Astrocyte (in vitro differentiated cells and primary cell): ENCODE measurements at regions not wholly inside any gene's neighbourhood (a gene's known extent, or its start where the extent isn't known, plus 50 kb on each side); places are given as distances from the start of the nearest gene placed in this dataset.

Source experiments
- DNase-seq: peaks from one replicate; pipeline ENCODE4 v3.0.0-alpha.2; 2010; ENCODE audit warnings: low read depth
- FAIRE-seq: peaks from 2 replicates; lab custom pipeline; 2011; peaks lifted over from hg19 to GRCh38; lab: Jason Lieb, UNC
- H2AFZ ChIP-seq: 2 replicates; pipeline ENCODE4 v1.6.0; 2012; ENCODE audit warnings: low read depth, low read length, inconsistent platforms
- H3K27ac ChIP-seq: 2 replicates; pipeline ENCODE4 v1.5.1; 2011; ENCODE audit warnings: low read depth, low read length, inconsistent platforms
- H3K27me3 ChIP-seq: 2 replicates; pipeline ENCODE4 v1.6.0; 2011; ENCODE audit warnings: low read length, inconsistent platforms; ENCODE audit not compliant: insufficient read depth
- H3K36me3 ChIP-seq: 2 replicates; pipeline ENCODE4 v1.5.1; 2011; ENCODE audit warnings: low read length, inconsistent platforms; ENCODE audit not compliant: insufficient read depth
- H3K4me1 ChIP-seq: 2 replicates; pipeline ENCODE4 v1.5.1; 2011; ENCODE audit warnings: low read length, inconsistent platforms; ENCODE audit not compliant: insufficient read depth
- H3K4me2 ChIP-seq: 2 replicates; pipeline ENCODE4 v1.6.0; 2012; ENCODE audit warnings: low read length, inconsistent platforms
- H3K4me3 ChIP-seq: 2 replicates; pipeline ENCODE4 v1.5.1; 2011; ENCODE audit warnings: low read depth, mild to moderate bottlenecking, low read length, inconsistent platforms; ENCODE audit not compliant: insufficient read depth
- H3K79me2 ChIP-seq: 2 replicates; pipeline ENCODE4 v1.6.0; 2012; ENCODE audit warnings: mild to moderate bottlenecking, low read length, inconsistent platforms; ENCODE audit not compliant: insufficient read depth
- H3K9ac ChIP-seq: 2 replicates; pipeline ENCODE4 v1.6.0; 2012; ENCODE audit warnings: mild to moderate bottlenecking, low read length, inconsistent platforms
- H3K9me3 ChIP-seq: 2 replicates; pipeline ENCODE4 v1.5.1; 2012; ENCODE audit warnings: low read depth, mild to moderate bottlenecking, low read length, inconsistent platforms; ENCODE audit not compliant: insufficient read depth
- H4K20me1 ChIP-seq: 2 replicates; pipeline ENCODE4 v1.6.0; 2012; ENCODE audit warnings: low read length, inconsistent platforms; ENCODE audit not compliant: insufficient read depth
- H3K27ac Mint-ChIP-seq: one replicate; pipeline ENCODE4 v1.8.0; 2021; ENCODE audit warnings: mild to moderate bottlenecking, mixed read lengths; ENCODE audit not compliant: unreplicated experiment
- H3K27me3 Mint-ChIP-seq: one replicate; pipeline ENCODE4 v1.8.0; 2021; ENCODE audit warnings: low read depth, mixed read lengths; ENCODE audit not compliant: unreplicated experiment
- H3K36me3 Mint-ChIP-seq: one replicate; pipeline ENCODE4 v1.8.0; 2021; ENCODE audit warnings: low read depth, mixed read lengths; ENCODE audit not compliant: unreplicated experiment
- H3K4me1 Mint-ChIP-seq: one replicate; pipeline ENCODE4 v1.8.0; 2021; ENCODE audit warnings: low read depth, mixed read lengths; ENCODE audit not compliant: unreplicated experiment
- H3K4me3 Mint-ChIP-seq: one replicate; pipeline ENCODE4 v1.8.0; 2021; ENCODE audit warnings: mild to moderate bottlenecking, moderate library complexity, mixed read lengths; ENCODE audit not compliant: unreplicated experiment
- H3K9me3 Mint-ChIP-seq: one replicate; pipeline ENCODE4 v1.8.0; 2021; ENCODE audit warnings: mild to moderate bottlenecking, mixed read lengths; ENCODE audit not compliant: unreplicated experiment
- CTCF ChIP-seq: IDR thresholded peaks from 2 replicates; pipeline ENCODE4 v1.5.1; 2011; ENCODE audit warnings: low read depth, mild to moderate bottlenecking, inconsistent platforms, low read length, moderate library complexity; ENCODE audit not compliant: insufficient read depth
- EZH2 ChIP-seq: IDR thresholded peaks from 2 replicates; pipeline ENCODE4 v1.6.1; 2012; ENCODE audit warnings: mild to moderate bottlenecking, low read length, inconsistent platforms; ENCODE audit not compliant: insufficient read depth

GRCh38 chr3:43861635-43862034, 170.9 kb downstream of the ABHD5 start:
- H3K9me3 Mint-ChIP-seq: peaks cover 3% of the 10 kb centered on the region

GRCh38 chr3:43862470-43862869, 171.7 kb downstream of the ABHD5 start:
- Histone ChIP-seq H3K79me2 (no peaks in the 10 kb centered on the region), H3K27me3 (no peaks in the 10 kb centered on the region), H3K4me1 (peaks cover 26% of the 10 kb centered on the region), H3K9me3 (no peaks in the 10 kb centered on the region), H3K27ac (no peak overlapping the region), H2AFZ (no peak overlapping the region), H3K4me2 (no peak overlapping the region), H3K9ac (no peak overlapping the region), H3K36me3 (no peaks in the 10 kb centered on the region), H3K4me3 (no peak overlapping the region), H4K20me1 (no peaks in the 10 kb centered on the region)
- Mint-ChIP-seq H3K36me3 (peaks cover 2% of the 10 kb centered on the region), H3K27ac (no peak overlapping the region), H3K4me1 (peaks cover 39% of the 10 kb centered on the region), H3K9me3 (peaks cover 3% of the 10 kb centered on the region), H3K27me3 (peaks cover 5% of the 10 kb centered on the region), H3K4me3 (no peak overlapping the region)
- DNase-seq (no peak), FAIRE-seq (no peak)
- TF ChIP-seq EZH2 (no peak), CTCF (no peak)

More at GRCh38 chr3:43861635-43862034, 170.9 kb downstream of the ABHD5 start:
- H3K4me3 ChIP-seq: no peak overlapping the region
- H3K79me2 ChIP-seq: no peaks in the 10 kb centered on the region
- H3K9ac ChIP-seq: no peak overlapping the region
- Mint-ChIP-seq H3K4me1 (peaks cover 38% of the 10 kb centered on the region), H3K4me3 (no peak overlapping the region), H3K27me3 (peaks cover 5% of the 10 kb centered on the region), H3K27ac (no peak overlapping the region), H3K36me3 (peaks cover 2% of the 10 kb centered on the region)
- H3K27me3 ChIP-seq: no peaks in the 10 kb centered on the region
- no peaks in the 10 kb centered on the region for H3K36me3 ChIP-seq
- FAIRE-seq (no peak), DNase-seq (no peak)
- H2AFZ ChIP-seq: no peak overlapping the region
- no peak overlapping the region for H3K4me2 ChIP-seq
- no peaks in the 10 kb centered on the region for H4K20me1 ChIP-seq
- TF ChIP-seq EZH2: no peak
- no peak for TF ChIP-seq CTCF
- H3K27ac ChIP-seq: no peak overlapping the region
- peaks cover 22% of the 10 kb centered on the region for H3K4me1 ChIP-seq
- no peaks in the 10 kb centered on the region for H3K9me3 ChIP-seq

GRCh38 chr3:43862992-43863805, 172.5 kb downstream of the ABHD5 start:
- Histone ChIP-seq H3K4me3 (no peak overlapping the region), H3K27ac (no peak overlapping the region), H3K36me3 (no peaks in the 10 kb centered on the region), H3K9me3 (no peaks in the 10 kb centered on the region), H3K4me2 (no peak overlapping the region), H4K20me1 (no peaks in the 10 kb centered on the region), H3K27me3 (no peaks in the 10 kb centered on the region), H3K9ac (no peak overlapping the region), H3K4me1 (peaks cover 24% of the 10 kb centered on the region), H2AFZ (no peak overlapping the region), H3K79me2 (no peaks in the 10 kb centered on the region)
- no peak overlapping the region for H3K27ac Mint-ChIP-seq
- H3K9me3 Mint-ChIP-seq: peaks cover 3% of the 10 kb centered on the region
- H3K4me1 Mint-ChIP-seq: peaks cover 36% of the 10 kb centered on the region
- peaks cover 2% of the 10 kb centered on the region for H3K36me3 Mint-ChIP-seq
- H3K27me3 Mint-ChIP-seq: peaks cover 3% of the 10 kb centered on the region
- no peak for TF ChIP-seq EZH2
- TF ChIP-seq CTCF: no peak
- DNase-seq (no peak), FAIRE-seq (no peak)
- no peak overlapping the region for H3K4me3 Mint-ChIP-seq
